BLaER1 treated with 17β-estradiol and CSF1 and Interleukin-3, amounts not matched to agents 10 nM and 100 nM (cell line): ENCODE measurements at regions not wholly inside any gene's neighbourhood (a gene's known extent, or its start where the extent isn't known, plus 50 kb on each side); places are given as distances from the start of the nearest gene placed in this dataset.
"Not testable (repeated sequence)": the region's sequence is repeated elsewhere in the genome, so short reads cannot be mapped to it uniquely, and the experiment has no call there.

Experiments used
- H3K27ac ChIP-seq, 11 experiments: shearing (Covaris generic); formaldehyde crosslinking; 2 replicates each; pipeline ENCODE4 v1.8.1; 2022
- H3K27me3 ChIP-seq, 11 experiments: shearing (Covaris generic); formaldehyde crosslinking; 2 replicates each; pipeline ENCODE4 v1.8.1; 2022
- H3K36me3 ChIP-seq, 11 experiments: shearing (Covaris generic); formaldehyde crosslinking; 2 replicates each; pipeline ENCODE4 v1.8.1; 2022
- H3K4me1 ChIP-seq, 10 experiments: shearing (Covaris generic); formaldehyde crosslinking; 2 replicates each; pipeline ENCODE4 v1.8.1; 2022
- H3K4me2 ChIP-seq, 11 experiments: shearing (Covaris generic); formaldehyde crosslinking; 2 replicates each; pipeline ENCODE4 v1.8.1; 2022
- H3K4me3 ChIP-seq, 10 experiments: shearing (Covaris generic); formaldehyde crosslinking; 2 replicates each; pipeline ENCODE4 v1.8.1; 2022
- H3K9ac ChIP-seq, 11 experiments: shearing (Covaris generic); formaldehyde crosslinking; 2 replicates each; pipeline ENCODE4 v1.8.1; 2022
- H3K9me3 ChIP-seq, 11 experiments: shearing (Covaris generic); formaldehyde crosslinking; replicated peaks in 1 of 11; 2 replicates each; pipeline ENCODE4 v1.8.1; 2022
- H4K20me1 ChIP-seq, 11 experiments: shearing (Covaris generic); formaldehyde crosslinking; 2 replicates each; pipeline ENCODE4 v1.8.1; 2022
- Cebpa-rat ChIP-seq, 11 experiments: shearing (Covaris generic); IDR thresholded peaks; 2 replicates each; pipeline ENCODE4 v1.8.1; 2022

DNA sequence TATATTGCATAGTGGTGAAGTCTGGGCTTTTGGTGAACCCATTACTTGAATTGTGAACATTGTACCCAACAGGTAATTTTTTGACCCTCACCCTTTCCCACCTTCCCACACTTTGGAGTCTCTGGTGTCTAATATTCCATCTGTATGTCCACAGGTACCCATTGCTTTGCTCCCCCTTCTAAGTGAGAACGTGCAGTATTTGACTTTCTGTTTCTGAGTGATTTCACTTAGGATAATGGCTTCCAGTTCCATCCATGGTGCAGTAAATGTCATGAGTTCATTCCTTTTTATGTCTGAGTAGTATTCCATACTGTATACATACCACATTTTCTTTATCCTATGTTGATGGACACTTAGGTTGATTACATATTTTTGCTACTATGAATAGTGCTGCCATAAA, 91.5 kb upstream of the KIF5B start:
- H3K9me3 ChIP-seq, result peaks cover 0 to 8% (median 4%) of the 10 kb centered on the region in 11 experiments; a peak in 9 of 22 replicates
- H3K36me3 ChIP-seq, result no peaks in the 10 kb centered on the region
- H4K20me1 ChIP-seq, result no peaks in the 10 kb centered on the region

DNA sequence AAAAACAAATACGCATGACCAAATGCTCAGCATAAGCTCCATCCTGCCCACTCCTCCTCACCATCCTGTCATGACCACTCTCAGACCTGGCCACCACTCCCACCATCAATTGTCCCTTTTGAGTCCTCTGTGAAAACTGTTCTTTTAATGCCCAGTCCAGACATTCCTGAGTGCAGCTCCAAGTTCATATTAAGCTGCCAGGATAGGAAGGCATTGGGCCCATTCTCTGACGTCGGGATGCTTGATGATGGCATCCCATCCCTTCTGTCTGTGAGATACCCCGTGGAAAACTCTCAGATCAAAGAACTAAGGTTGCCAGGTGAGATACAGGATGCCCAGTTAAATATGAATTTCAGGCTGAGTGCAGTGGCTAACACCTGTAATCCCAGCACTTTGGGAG, 89.9 kb upstream of the KIF5B start:
- H3K4me2 ChIP-seq, result no peak overlapping the region
- H3K27ac ChIP-seq, result no peak overlapping the region
- H3K36me3 ChIP-seq, result no peaks in the 10 kb centered on the region
- no peaks in the 10 kb centered on the region for H4K20me1 ChIP-seq
- H3K9ac ChIP-seq, result no peak overlapping the region
- TF ChIP-seq Cebpa-rat (IDR thresholded peaks at IDR 0.05), result no peak
- no peaks in the 10 kb centered on the region; a peak in 1 of 22 replicates for H3K9me3 ChIP-seq
- no peaks in the 10 kb centered on the region for H3K27me3 ChIP-seq
- 0 out of 20 replicates have a peak, but pooled peaks cover 0 to 5% (median 0%) of the 10 kb centered on the region in 10 experiments for H3K4me1 ChIP-seq
- no peak overlapping the region for H3K4me3 ChIP-seq

More for the DNA sequence above, 91.5 kb upstream of the KIF5B start:
- Histone ChIP-seq H3K4me3 (no peak overlapping the region), H3K4me1 (0 out of 20 replicates have a peak, but pooled peaks cover 0 to 4% (median 0%) of the 10 kb centered on the region in 10 experiments), H3K9ac (no peak overlapping the region), H3K4me2 (no peak overlapping the region), H3K27ac (no peak overlapping the region), H3K27me3 (no peaks in the 10 kb centered on the region)
- TF ChIP-seq Cebpa-rat (IDR thresholded peaks at IDR 0.05), result no peak

- no peak overlapping the region for H3K4me2 ChIP-seq
- H4K20me1 ChIP-seq, result no peaks in the 10 kb centered on the region
- no peak overlapping the region for H3K9ac ChIP-seq
- peaks cover 0 to 15% (median 0%) of the 10 kb centered on the region in 10 experiments; a peak in 6 of 20 replicates for H3K4me1 ChIP-seq
- no peak overlapping the region for H3K27ac ChIP-seq
- TF ChIP-seq Cebpa-rat (IDR thresholded peaks at IDR 0.05), result no peak
- H3K36me3 ChIP-seq, result no peaks in the 10 kb centered on the region
- no peak overlapping the region for H3K4me3 ChIP-seq
- no peaks in the 10 kb centered on the region; a peak in 1 of 22 replicates for H3K9me3 ChIP-seq
- no peaks in the 10 kb centered on the region for H3K27me3 ChIP-seq
These were observed 88.8 kb upstream of the KIF5B start for GRCh38 chr10:32144817-32145688.

DNA sequence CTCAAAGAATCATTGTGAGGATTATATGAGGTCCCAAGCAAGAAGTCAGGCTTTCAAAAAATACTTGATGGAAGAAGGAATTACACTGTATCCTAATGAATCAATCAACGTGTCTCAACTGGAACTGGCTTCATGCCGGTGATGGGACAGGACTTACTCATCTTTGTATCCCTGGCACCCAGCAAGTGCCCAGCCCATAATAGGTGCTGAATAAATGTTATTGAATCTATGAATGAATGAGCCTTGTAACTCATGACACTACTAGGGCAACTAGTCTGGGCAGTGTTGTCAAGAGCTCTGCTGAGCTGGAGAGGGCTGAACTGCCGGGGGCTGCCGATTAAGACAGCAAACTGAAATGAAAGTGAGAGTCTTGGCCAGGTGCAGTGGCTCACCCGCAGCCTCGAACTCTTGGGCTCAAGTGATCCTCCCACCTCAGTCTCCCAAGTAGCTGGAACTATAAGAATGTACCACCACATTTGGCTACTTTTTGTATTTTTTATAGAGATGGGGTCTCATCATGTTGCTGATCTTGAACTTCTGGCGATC, 87.2 kb upstream of the KIF5B start:
- H4K20me1 ChIP-seq, result no peaks in the 10 kb centered on the region
- H3K4me3 ChIP-seq, result no peak overlapping the region
- H3K4me2 ChIP-seq, result no peak overlapping the region
- no peak overlapping the region for H3K27ac ChIP-seq
- H3K9ac ChIP-seq, result no peak overlapping the region
- H3K4me1 ChIP-seq, result peaks cover 0 to 32% (median 4%) of the 10 kb centered on the region in 10 experiments; a peak in 10 of 20 replicates
- H3K27me3 ChIP-seq, result no peaks in the 10 kb centered on the region
- no peak for TF ChIP-seq Cebpa-rat (IDR thresholded peaks at IDR 0.05)
- H3K9me3 ChIP-seq, result no peaks in the 10 kb centered on the region; a peak in 1 of 22 replicates
- no peaks in the 10 kb centered on the region for H3K36me3 ChIP-seq

- Histone ChIP-seq H3K36me3 (no peaks in the 10 kb centered on the region), H3K4me1 (peaks cover 0 to 35% (median 4%) of the 10 kb centered on the region in 10 experiments; a peak in 10 of 20 replicates), H3K4me3 (no peak overlapping the region), H3K9ac (no peak overlapping the region), H4K20me1 (no peaks in the 10 kb centered on the region), H3K27me3 (no peaks in the 10 kb centered on the region), H3K27ac (no peak overlapping the region), H3K4me2 (no peak overlapping the region), H3K9me3 (no peaks in the 10 kb centered on the region; a peak in 1 of 22 replicates)
- no peak for TF ChIP-seq Cebpa-rat (IDR thresholded peaks at IDR 0.05)
These were observed 86.4 kb upstream of the KIF5B start for GRCh38 chr10:32142646-32143045.

GRCh38 chr10:32141018-32141807, 85.0 kb upstream of the KIF5B start:
- Histone ChIP-seq H3K27me3 (no peaks in the 10 kb centered on the region), H3K27ac (no peak overlapping the region)
- TF ChIP-seq Cebpa-rat (IDR thresholded peaks at IDR 0.05), result no peak

GRCh38 chr10:32140403-32140802, 84.2 kb upstream of the KIF5B start:
- Histone ChIP-seq H3K27me3 (no peaks in the 10 kb centered on the region), H3K36me3 (no peaks in the 10 kb centered on the region), H4K20me1 (no peaks in the 10 kb centered on the region), H3K27ac (peak overlapping the region in 2 of 11 experiments; percentile 73 to 74; a peak in 3 of 22 replicates), H3K4me1 (peaks cover 0 to 35% (median 4%) of the 10 kb centered on the region in 10 experiments; a peak in 10 of 20 replicates), H3K4me2 (peak overlapping the region in 1 of 11 experiments; percentile 86; a peak in 2 of 22 replicates), H3K9ac (no peak overlapping the region), H3K4me3 (no peak overlapping the region), H3K9me3 (no peaks in the 10 kb centered on the region)
- no peak for TF ChIP-seq Cebpa-rat (IDR thresholded peaks at IDR 0.05)

More at GRCh38 chr10:32141018-32141807, 85.0 kb upstream of the KIF5B start:
- no peaks in the 10 kb centered on the region for H3K9me3 ChIP-seq
- H3K9ac ChIP-seq, result no peak overlapping the region
- peaks cover 0 to 35% (median 4%) of the 10 kb centered on the region in 10 experiments; a peak in 10 of 20 replicates for H3K4me1 ChIP-seq
- H3K4me3 ChIP-seq, result no peak overlapping the region
- H3K4me2 ChIP-seq, result no peak overlapping the region
- H3K36me3 ChIP-seq, result no peaks in the 10 kb centered on the region
- no peaks in the 10 kb centered on the region for H4K20me1 ChIP-seq

- Histone ChIP-seq H3K4me3 (no peak overlapping the region), H3K9ac (peak overlapping the region in 2 of 11 experiments; percentile 26 to 56; a peak in 2 of 22 replicates), H4K20me1 (no peaks in the 10 kb centered on the region), H3K4me1 (peaks cover 0 to 35% (median 4%) of the 10 kb centered on the region in 10 experiments; a peak in 10 of 20 replicates), H3K27me3 (no peaks in the 10 kb centered on the region), H3K9me3 (no peaks in the 10 kb centered on the region), H3K27ac (peak overlapping the region in 3 of 11 experiments; percentile 46 to 74 (median 73); a peak in 7 of 22 replicates), H3K4me2 (peak overlapping the region in 5 of 11 experiments; percentile 38 to 86 (median 72); a peak in 9 of 22 replicates), H3K36me3 (no peaks in the 10 kb centered on the region)
- TF ChIP-seq Cebpa-rat (IDR thresholded peaks at IDR 0.05), result no peak
These were observed 83.2 kb upstream of the KIF5B start for GRCh38 chr10:32139223-32140073.

- not testable (repeated sequence) for H3K9ac ChIP-seq, H3K27me3 ChIP-seq, H3K4me2 ChIP-seq, H4K20me1 ChIP-seq, H3K9me3 ChIP-seq, H3K36me3 ChIP-seq, H3K27ac ChIP-seq, H3K4me3 ChIP-seq
- peaks cover 0 to 35% (median 4%) of the 10 kb centered on the region in 10 experiments; a peak in 10 of 20 replicates for H3K4me1 ChIP-seq
These were observed 80.7 kb upstream of the KIF5B start for GRCh38 chr10:32136927-32137326.

DNA sequence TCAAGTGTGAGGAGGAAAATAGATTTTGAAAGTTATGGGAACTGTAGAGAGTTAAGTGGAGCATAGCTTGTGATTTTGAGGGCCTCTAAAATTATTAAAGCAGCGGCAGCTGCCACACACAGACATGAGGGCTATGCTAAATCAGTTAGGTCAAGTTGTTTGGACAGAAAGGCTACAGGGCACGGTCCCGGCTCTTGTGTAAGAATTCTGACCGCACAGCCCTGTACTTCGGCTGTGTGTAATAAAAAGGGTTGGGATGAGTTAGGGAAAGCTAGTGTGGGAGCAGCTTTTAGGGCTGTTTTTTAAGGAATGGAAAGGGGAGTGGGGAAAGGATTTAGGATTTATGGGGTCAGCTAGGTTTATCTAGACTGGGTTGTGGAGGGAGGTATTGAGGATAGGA, 79.6 kb upstream of the KIF5B start:
- not testable (repeated sequence) for H3K27me3 ChIP-seq, H3K4me3 ChIP-seq

More for the DNA sequence above, 79.6 kb upstream of the KIF5B start:
- H4K20me1 ChIP-seq, H3K9ac ChIP-seq, H3K9me3 ChIP-seq, H3K4me2 ChIP-seq, H3K27ac ChIP-seq, H3K36me3 ChIP-seq: not testable (repeated sequence)
- peaks cover 0 to 27% (median 4%) of the 10 kb centered on the region in 10 experiments; a peak in 10 of 20 replicates for H3K4me1 ChIP-seq
